ENCODE measurements at regions not wholly inside any gene's neighbourhood (a gene's known extent, or its start where the extent isn't known, plus 50 kb on each side); places are given as distances from the start of the nearest gene placed in this dataset.

GRCh38 chr1:94714552-94714951 lies 105.6 kb upstream of the SLC44A3 start:
- no peak for TF ChIP-seq MAX (IDR thresholded peaks at IDR 0.05)
- TF ChIP-seq FOXA1 (IDR thresholded peaks at IDR 0.05), result no peak
- no peak for TF ChIP-seq CTCF (IDR thresholded peaks at IDR 0.05; ENCODE audit: low read depth, low read length, missing input control)
- no peak for TF ChIP-seq TAF1 (conservative IDR thresholded peaks at IDR 0.05)
- TF ChIP-seq GABPA (IDR thresholded peaks at IDR 0.05 in 1 of 2, conservative IDR thresholded peaks at IDR 0.05 in 1 of 2), result no peak
- TF ChIP-seq RXRA (IDR thresholded peaks at IDR 0.05), result no peak
- no peak for TF ChIP-seq SP1 (IDR thresholded peaks at IDR 0.05)
- TF ChIP-seq ZBTB33 (IDR thresholded peaks at IDR 0.05), result no peak
- TF ChIP-seq JUND (IDR thresholded peaks at IDR 0.05), result no peak
- no peak for TF ChIP-seq YY1 (IDR thresholded peaks at IDR 0.05)
- TF ChIP-seq RAD21 (IDR thresholded peaks at IDR 0.05), result no peak
- no peak for TF ChIP-seq ATF3 (IDR thresholded peaks at IDR 0.05)

All from liver (tissue), 3 donors.